ENCODE measurements at regions not wholly inside any gene's neighbourhood (a gene's known extent, or its start where the extent isn't known, plus 50 kb on each side); places are given as distances from the start of the nearest gene placed in this dataset.
"Not testable (repeated sequence)": the region's sequence is repeated elsewhere in the genome, so short reads cannot be mapped to it uniquely, and the experiment has no call there.

DNA sequence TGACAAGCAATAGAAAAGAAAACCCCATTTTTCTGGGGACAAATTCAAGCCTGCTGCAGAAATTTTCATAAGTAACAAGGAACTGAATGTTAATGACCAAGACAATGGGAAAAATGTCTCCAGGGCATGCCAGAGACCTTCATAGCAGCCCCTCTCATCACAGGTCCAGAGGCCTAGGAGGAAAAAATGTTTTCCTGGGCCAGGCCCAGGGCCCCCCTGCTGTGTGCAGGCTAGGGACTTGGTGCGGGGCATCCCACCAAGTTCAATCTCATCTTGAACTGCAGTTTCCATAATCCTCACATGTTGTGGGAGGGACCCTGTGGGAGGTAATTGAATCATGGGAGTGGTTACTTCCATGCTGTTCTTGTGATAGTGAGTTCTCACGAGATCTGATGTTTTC, 211.5 kb upstream of the GRIA3 start:
- Histone ChIP-seq H3K27me3 (replicated peaks) (no peaks in the 10 kb centered on the region), H3K27ac (no peak overlapping the region), H3K36me3 (no peaks in the 10 kb centered on the region), H3K4me1 (replicated peaks) (no peaks in the 10 kb centered on the region), H3K4me3 (no peak overlapping the region), H3K9me3 (replicated peaks) (no peaks in the 10 kb centered on the region)
- DNase-seq (ENCODE audit: low read depth in 1 of 2, low spot score in 2 of 2) = no peak

DNA sequence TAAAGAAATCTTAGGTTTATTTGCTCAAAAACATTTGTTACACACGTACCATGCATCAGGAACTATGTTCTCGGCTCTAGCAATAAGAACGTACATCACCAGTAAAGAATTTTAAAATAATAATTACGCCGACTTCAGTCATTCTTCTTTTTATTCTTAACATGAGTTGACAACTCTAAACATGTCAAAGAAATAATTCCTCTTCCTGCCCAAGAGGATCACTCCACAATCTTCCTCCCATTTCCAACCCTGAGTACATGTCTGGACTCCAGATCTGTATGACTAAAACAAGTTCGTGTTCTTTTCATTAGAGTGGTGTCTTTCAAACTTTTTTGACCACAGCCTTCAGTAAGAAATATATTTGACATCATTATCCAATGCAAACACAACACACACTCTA, 201.6 kb upstream of the GRIA3 start:
- no peaks in the 10 kb centered on the region for H3K9me3 ChIP-seq (replicated peaks)
- no peaks in the 10 kb centered on the region for H3K4me1 ChIP-seq (replicated peaks)
- no peak overlapping the region for H3K4me3 ChIP-seq
- no peaks in the 10 kb centered on the region for H3K27me3 ChIP-seq (replicated peaks)
- H3K27ac ChIP-seq = no peak overlapping the region
- no peak for DNase-seq (ENCODE audit: low read depth in 1 of 2, low spot score in 2 of 2)
- no peaks in the 10 kb centered on the region for H3K36me3 ChIP-seq

DNA sequence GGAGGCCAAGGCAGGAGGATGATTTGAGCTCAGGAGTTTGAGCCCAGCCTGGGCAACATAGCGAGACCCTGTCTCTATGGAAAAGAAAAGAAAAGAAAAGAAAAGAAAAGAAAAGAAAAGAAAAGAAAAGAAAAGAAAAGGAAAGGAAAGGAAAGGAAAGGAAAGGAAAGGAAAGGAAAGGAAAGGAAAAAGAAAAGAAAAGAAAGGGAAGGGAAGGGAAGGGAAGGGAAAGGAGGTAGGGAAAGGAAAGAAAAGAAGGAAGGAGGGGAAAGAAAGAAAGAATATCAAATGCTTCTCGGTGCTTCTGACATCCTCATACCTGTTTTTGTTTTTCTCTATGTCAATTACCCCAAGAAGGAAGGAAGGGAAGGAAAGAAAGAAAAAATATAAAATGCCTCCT, 181.2 kb upstream of the GRIA3 start:
- not testable (repeated sequence) for H3K36me3 ChIP-seq; H3K4me3 ChIP-seq; H3K27ac ChIP-seq; H3K4me1 ChIP-seq (replicated peaks); H3K9me3 ChIP-seq (replicated peaks); H3K27me3 ChIP-seq (replicated peaks); DNase-seq (ENCODE audit: low read depth in 1 of 2, low spot score in 2 of 2)

DNA sequence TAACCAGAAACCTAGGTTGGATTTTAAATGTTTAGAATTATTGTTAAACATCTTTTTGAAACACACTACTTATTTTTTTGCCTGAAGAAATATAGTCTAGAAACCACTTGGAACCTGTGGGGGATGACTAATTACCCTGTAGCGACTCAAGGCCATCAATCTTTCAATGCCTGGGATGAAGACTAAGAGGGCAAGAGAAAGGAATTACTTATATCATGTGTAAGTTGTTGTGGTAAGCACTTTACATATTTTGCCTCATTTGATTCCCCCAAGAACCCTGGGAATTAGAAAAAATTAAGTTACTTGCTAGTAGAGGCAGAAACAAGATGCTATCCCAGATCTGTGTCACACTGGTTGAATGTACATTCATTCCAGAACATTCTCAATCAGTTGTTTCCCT, 170.9 kb upstream of the GRIA3 start:
- DNase-seq (ENCODE audit: low read depth in 1 of 2, low spot score in 2 of 2) = no peak
- H3K36me3 ChIP-seq = no peaks in the 10 kb centered on the region
- no peaks in the 10 kb centered on the region for H3K27me3 ChIP-seq (replicated peaks)
- H3K4me3 ChIP-seq = no peak overlapping the region
- no peaks in the 10 kb centered on the region for H3K9me3 ChIP-seq (replicated peaks)
- H3K27ac ChIP-seq = no peak overlapping the region
- H3K4me1 ChIP-seq (replicated peaks) = no peaks in the 10 kb centered on the region

DNA sequence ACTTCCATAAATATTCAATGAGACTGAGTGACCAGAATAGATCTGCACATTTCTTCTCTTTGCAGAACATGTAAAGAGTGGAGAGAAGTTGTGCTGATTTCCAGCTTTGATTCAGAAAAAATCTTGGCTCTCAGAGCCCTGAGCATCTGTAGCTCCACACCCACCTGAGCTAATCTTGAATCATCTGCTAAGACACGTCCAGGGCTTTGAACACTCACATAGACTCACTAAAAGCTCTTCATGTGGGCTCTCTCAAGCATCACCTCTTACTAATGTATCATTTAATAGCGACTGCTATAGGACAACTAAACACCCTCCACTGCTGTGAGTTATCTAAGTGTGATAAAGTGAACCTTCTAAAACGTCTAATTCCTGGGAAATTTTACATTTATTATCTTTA, 147.7 kb upstream of the GRIA3 start:
- DNase-seq (ENCODE audit: low read depth in 1 of 2, low spot score in 2 of 2) = no peak
- H3K9me3 ChIP-seq (replicated peaks) = no peaks in the 10 kb centered on the region
- H3K36me3 ChIP-seq = no peaks in the 10 kb centered on the region
- H3K4me3 ChIP-seq = no peak overlapping the region
- H3K27ac ChIP-seq = no peak overlapping the region
- H3K4me1 ChIP-seq (replicated peaks) = no peaks in the 10 kb centered on the region
- H3K27me3 ChIP-seq (replicated peaks) = no peaks in the 10 kb centered on the region

DNA sequence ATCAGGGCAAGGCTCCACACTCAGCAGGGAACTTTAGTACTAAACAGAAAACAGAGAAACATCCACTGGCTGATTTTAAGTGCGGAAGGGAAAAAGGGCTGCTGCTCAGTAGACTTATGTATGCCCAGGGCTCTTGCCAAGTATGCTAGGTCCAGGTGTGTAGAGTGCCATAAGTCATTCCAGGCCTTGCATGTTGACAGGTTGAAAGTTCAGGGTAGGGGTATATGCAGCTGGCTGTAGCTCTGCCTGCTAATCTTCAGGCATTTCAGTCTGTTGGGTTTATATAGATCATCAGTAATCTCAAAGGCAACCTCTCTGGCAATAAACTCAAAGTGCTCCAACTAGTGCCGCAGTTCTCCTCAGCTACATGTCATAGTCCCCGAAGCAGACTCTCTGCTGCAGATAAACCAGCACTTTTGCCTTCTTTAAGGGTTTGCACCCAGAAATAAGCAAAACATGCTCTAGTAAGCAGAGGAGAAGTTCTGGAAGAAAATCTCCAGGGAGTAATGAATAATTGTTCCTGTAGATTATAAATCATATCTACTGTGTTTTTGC, 134.9 kb upstream of the GRIA3 start:
- Histone ChIP-seq H3K36me3 (no peaks in the 10 kb centered on the region), H3K27ac (no peak overlapping the region), H3K4me1 (replicated peaks) (no peaks in the 10 kb centered on the region), H3K4me3 (no peak overlapping the region), H3K9me3 (replicated peaks) (no peaks in the 10 kb centered on the region), H3K27me3 (replicated peaks) (no peaks in the 10 kb centered on the region)
- DNase-seq (ENCODE audit: low read depth in 1 of 2, low spot score in 2 of 2) = no peak

DNA sequence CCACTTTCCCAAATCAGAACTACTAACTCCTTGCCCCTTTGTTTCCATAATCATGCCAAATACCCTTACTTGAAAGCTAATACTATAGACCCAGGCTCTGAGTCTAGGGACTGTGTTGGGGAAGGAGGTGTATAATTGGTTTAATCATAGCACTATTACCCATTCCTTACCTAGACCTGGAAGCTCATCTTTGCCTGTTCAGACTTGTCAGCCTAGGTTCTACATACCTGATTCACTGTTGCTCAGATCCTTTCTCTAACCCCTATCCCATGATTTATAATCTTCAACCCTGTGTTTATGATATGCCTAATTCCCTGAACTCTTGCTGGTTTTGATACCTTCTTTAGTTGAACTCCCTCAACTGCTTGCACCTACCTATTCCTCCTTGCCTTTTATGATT, 123.1 kb upstream of the GRIA3 start:
- H3K9me3 ChIP-seq (replicated peaks) = no peaks in the 10 kb centered on the region
- H3K36me3 ChIP-seq = no peaks in the 10 kb centered on the region
- DNase-seq (ENCODE audit: low read depth in 1 of 2, low spot score in 2 of 2) = no peak
- H3K4me3 ChIP-seq = no peak overlapping the region
- H3K27ac ChIP-seq = no peak overlapping the region
- no peaks in the 10 kb centered on the region for H3K4me1 ChIP-seq (replicated peaks)
- no peaks in the 10 kb centered on the region for H3K27me3 ChIP-seq (replicated peaks)

DNA sequence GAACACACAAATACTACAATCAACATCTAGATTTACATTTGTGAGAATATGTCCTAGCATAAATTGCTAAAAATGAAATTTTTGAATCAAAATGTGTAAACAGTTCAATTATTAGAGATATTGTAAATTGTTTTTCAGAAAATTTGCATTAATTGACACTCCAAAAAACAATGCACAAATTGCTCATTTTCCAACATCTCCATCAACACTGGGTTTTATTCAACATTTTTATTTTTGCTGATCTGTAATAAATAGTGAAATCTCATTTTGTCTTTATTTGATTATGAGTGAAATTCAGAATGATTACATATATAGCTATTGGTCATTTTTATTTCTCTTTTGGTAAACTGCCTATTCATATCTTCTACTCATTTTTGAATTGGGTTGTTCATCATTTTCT, 120.0 kb upstream of the GRIA3 start:
- no peaks in the 10 kb centered on the region for H3K4me1 ChIP-seq (replicated peaks)
- H3K27ac ChIP-seq = no peak overlapping the region
- H3K27me3 ChIP-seq (replicated peaks) = no peaks in the 10 kb centered on the region
- H3K4me3 ChIP-seq = no peak overlapping the region
- no peak for DNase-seq (ENCODE audit: low read depth in 1 of 2, low spot score in 2 of 2)
- H3K9me3 ChIP-seq (replicated peaks) = no peaks in the 10 kb centered on the region
- no peaks in the 10 kb centered on the region for H3K36me3 ChIP-seq

DNA sequence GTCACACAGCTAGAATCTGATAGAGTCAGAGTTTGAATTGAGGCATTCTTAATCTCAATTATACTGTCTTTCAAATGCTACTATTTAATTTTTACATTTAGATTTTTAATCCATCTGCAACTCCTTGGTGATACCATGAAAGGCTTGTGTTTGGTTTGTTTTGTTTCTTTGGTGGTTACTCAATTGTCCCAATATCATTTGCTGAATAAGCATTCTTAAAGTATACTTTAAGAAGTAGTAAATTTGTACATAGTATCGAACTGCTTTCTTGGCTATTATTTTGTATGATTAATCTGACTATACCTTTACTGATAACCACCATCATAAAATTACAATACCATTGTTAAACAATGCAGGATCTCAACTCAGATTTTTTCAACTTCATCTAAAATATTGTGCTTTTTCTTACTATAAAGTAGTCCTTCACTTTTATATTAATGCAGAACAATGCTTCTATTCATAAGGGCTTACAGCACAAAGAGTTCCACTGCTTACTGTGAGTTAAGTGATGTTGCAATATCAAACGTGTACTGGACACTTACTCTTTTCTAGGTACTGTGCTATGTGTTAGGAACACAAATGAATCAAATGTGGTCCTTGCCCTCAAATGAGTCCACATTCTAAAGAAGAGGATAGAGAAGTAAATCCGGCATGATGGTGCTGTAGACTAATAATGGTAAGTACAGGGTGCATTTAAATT, 111.2 kb upstream of the GRIA3 start:
- H3K4me1 ChIP-seq (replicated peaks) = no peaks in the 10 kb centered on the region
- no peak overlapping the region for H3K27ac ChIP-seq
- H3K4me3 ChIP-seq = no peak overlapping the region
- H3K36me3 ChIP-seq = no peaks in the 10 kb centered on the region
- H3K9me3 ChIP-seq (replicated peaks) = no peaks in the 10 kb centered on the region
- DNase-seq (ENCODE audit: low read depth in 1 of 2, low spot score in 2 of 2) = no peak
- no peaks in the 10 kb centered on the region for H3K27me3 ChIP-seq (replicated peaks)

DNA sequence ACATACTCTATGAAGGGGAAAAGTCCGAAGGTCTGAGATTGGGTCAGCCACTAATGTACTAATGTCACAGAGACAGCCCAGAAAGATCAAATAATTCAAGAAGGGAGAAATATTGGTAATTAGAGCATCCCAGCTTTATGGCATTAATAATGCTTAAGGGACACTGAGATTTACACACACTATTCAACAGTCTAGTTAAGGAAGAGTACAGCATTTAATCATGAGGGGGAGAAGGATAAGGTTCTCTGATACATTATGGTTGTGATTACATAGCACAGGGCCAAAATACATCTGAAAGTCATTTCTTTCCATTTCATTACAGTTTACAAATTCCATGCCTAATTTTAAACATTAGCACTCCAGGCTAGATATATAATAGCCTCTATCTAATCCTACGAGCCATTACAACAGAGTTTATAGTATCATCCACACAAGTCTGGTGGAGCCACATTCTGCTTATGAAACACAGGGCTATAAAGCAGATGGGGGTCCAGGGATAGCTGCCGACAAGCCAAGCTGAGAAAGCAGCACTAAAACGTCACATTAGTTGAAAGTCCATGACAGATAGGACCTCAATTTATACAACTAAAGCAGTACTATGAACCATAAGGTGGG, 108.0 kb upstream of the GRIA3 start:
- no peaks in the 10 kb centered on the region for H3K36me3 ChIP-seq
- H3K27me3 ChIP-seq (replicated peaks) = no peaks in the 10 kb centered on the region
- H3K4me1 ChIP-seq (replicated peaks) = no peaks in the 10 kb centered on the region
- H3K9me3 ChIP-seq (replicated peaks) = no peaks in the 10 kb centered on the region
- H3K27ac ChIP-seq = no peak overlapping the region
- DNase-seq (ENCODE audit: low read depth in 1 of 2, low spot score in 2 of 2) = no peak
- no peak overlapping the region for H3K4me3 ChIP-seq

DNA sequence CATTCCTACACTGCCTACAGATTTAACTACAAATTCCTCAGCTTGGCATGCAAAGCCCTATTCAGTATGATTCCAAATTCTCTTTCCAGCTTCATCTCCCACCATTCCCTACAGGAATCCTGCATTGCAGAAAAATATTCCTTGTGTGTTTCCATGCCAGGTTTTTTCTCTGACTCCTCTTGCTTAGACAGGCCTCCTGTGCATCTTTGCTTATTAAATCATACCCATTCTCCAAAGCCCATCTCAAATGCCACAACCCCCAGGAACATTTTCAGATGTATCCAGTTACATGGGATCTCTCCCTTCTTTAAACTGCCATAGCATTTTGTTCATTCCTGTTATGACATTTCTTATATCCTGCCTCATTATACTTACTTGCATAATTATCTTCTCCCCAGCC, 106.4 kb upstream of the GRIA3 start:
- Histone ChIP-seq H3K27ac (no peak overlapping the region), H3K9me3 (replicated peaks) (no peaks in the 10 kb centered on the region), H3K27me3 (replicated peaks) (no peaks in the 10 kb centered on the region), H3K36me3 (no peaks in the 10 kb centered on the region), H3K4me3 (no peak overlapping the region), H3K4me1 (replicated peaks) (no peaks in the 10 kb centered on the region)
- no peak for DNase-seq (ENCODE audit: low read depth in 1 of 2, low spot score in 2 of 2)

DNA sequence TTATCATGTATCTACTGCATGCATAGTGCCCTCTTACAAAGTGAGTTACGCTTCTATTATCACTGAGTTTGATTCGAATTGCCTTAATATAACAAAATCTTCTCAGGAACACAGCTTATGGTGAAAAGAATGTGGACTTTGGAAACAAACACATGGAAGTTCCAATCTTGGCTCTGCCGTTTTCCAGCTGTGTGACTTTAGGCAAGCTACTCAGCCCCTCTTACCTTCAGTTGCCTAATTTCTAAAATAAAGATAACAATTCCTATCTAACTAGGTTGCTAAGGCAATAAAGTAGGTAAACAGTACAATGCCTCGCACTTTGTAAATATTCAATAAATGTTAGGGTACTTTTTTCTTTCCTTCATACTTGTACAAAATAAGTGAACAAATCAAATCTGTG, 104.0 kb upstream of the GRIA3 start:
- no peak overlapping the region for H3K4me3 ChIP-seq

DNA sequence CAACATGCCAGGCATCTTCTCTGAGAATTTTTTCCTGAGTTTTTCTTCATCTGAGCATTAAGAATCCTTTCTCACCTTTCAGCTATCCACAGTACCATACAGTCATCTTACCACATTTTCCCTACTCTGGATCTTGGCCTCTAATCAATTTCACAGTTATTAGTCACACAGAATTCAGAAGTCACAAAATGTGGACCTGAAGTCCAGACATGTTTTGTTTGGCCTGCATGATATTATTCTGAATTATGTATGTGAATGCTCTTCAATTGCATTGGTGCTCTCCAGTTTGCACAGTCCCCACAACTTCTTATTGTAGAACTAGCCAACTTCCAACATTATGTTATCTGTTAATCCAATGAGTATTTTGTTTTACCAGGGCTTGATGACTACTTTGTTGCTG, 102.3 kb upstream of the GRIA3 start:
- H3K9me3 ChIP-seq (replicated peaks) = no peaks in the 10 kb centered on the region
- DNase-seq (ENCODE audit: low read depth in 1 of 2, low spot score in 2 of 2) = no peak
- no peak overlapping the region for H3K27ac ChIP-seq
- H3K4me1 ChIP-seq (replicated peaks) = no peaks in the 10 kb centered on the region
- H3K4me3 ChIP-seq = no peak overlapping the region
- no peaks in the 10 kb centered on the region for H3K27me3 ChIP-seq (replicated peaks)
- H3K36me3 ChIP-seq = no peaks in the 10 kb centered on the region

More for the DNA sequence above, 104.0 kb upstream of the GRIA3 start:
- H3K27ac ChIP-seq = no peak overlapping the region
- no peaks in the 10 kb centered on the region for H3K9me3 ChIP-seq (replicated peaks)
- H3K36me3 ChIP-seq = no peaks in the 10 kb centered on the region
- H3K27me3 ChIP-seq (replicated peaks) = no peaks in the 10 kb centered on the region
- H3K4me1 ChIP-seq (replicated peaks) = no peaks in the 10 kb centered on the region
- DNase-seq (ENCODE audit: low read depth in 1 of 2, low spot score in 2 of 2) = no peak

DNA sequence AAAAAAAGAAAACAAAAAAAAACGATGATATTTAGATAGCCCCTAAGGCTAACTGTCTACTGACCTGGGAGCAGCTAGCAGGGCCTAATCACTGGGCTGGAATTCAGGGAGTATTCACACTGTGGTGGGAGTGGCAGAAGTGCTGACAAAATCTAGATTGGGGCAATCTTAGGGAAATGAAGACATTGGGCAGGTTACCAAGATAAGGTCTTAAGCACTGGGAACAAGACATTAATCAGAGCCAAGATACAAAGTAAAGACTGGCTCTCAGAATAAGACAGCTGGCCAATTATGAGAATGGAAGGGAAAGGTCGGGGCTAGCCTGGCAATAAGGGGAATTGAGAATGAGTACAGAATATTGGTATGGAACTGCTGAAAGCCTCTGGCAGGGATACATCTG, 100.2 kb upstream of the GRIA3 start:
- DNase-seq (ENCODE audit: low read depth in 1 of 2, low spot score in 2 of 2) = no peak
- no peak overlapping the region for H3K27ac ChIP-seq
- H3K4me3 ChIP-seq = no peak overlapping the region
- no peaks in the 10 kb centered on the region for H3K36me3 ChIP-seq
- no peaks in the 10 kb centered on the region for H3K27me3 ChIP-seq (replicated peaks)
- no peaks in the 10 kb centered on the region for H3K4me1 ChIP-seq (replicated peaks)
- H3K9me3 ChIP-seq (replicated peaks) = no peaks in the 10 kb centered on the region

DNA sequence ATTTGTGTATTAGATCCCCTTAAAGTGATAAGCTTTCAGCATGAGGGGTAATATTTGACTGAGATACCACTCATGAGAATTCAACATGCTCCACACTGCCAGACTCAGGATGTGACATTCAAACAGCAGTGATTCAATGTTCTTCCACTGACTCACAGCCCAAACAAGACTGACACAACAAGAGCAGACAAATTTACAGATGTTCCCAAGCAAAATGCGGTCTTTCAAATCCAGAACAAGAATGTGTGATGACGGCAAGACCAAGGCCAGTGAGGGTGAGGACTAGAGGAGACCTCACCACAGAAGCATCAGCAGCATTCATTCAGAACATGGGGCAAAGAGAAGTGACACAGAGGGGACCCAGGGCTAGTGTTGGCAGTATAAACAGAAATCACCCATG, 99.3 kb upstream of the GRIA3 start:
- no peaks in the 10 kb centered on the region for H3K27me3 ChIP-seq (replicated peaks)
- H3K4me1 ChIP-seq (replicated peaks) = no peaks in the 10 kb centered on the region
- no peak overlapping the region for H3K4me3 ChIP-seq
- no peaks in the 10 kb centered on the region for H3K9me3 ChIP-seq (replicated peaks)
- no peak overlapping the region for H3K27ac ChIP-seq
- H3K36me3 ChIP-seq = no peaks in the 10 kb centered on the region
- DNase-seq (ENCODE audit: low read depth in 1 of 2, low spot score in 2 of 2) = no peak
